CD14-positive monocyte (primary cell): ENCODE measurements at regions not wholly inside any gene's neighbourhood (a gene's known extent, or its start where the extent isn't known, plus 50 kb on each side); places are given as distances from the start of the nearest gene placed in this dataset.
A peak's percentile ranks its signal among the peaks of the same experiment; 100 is the strongest.

Experiments used
- DNase-seq, 3 donors: peaks; one replicate each; pipeline ENCODE4 v3.0.0-alpha.2; 2011 to 2022
- H2AFZ ChIP-seq: 2 replicates; pipeline ENCODE4 v1.6.0; 2012; ENCODE audit warnings: mild to moderate bottlenecking, low read depth, low read length, inconsistent platforms; ENCODE audit not compliant: insufficient read depth, poor library complexity, severe bottlenecking
- H3K27ac ChIP-seq, 2 donors: 1 replicate in 1 of 2; 2 replicates in 1 of 2; pipeline ENCODE4 v1.5.1; 2012 to 2013; ENCODE audit warnings: low read length in 2 of 2, control low read depth in 1 of 2, inconsistent platforms in 1 of 2, low read depth in 1 of 2, mild to moderate bottlenecking in 1 of 2
- H3K27me3 ChIP-seq, 2 donors: one replicate each; pipeline versions ENCODE4 v1.6.0 to v1.6.1; 2011 to 2013; ENCODE audit warnings: low read length in 2 of 2; ENCODE audit not compliant: control insufficient read depth in 2 of 2, insufficient read depth in 2 of 2
- H3K36me3 ChIP-seq, 2 donors: replicated peaks in 1 of 2; 1 replicate in 1 of 2; 2 replicates in 1 of 2; pipeline versions ENCODE4 v1.5.1 to v1.6.1; 2012 to 2013; ENCODE audit warnings: low read length in 2 of 2, control low read depth in 1 of 2, inconsistent platforms in 1 of 2, mild to moderate bottlenecking in 1 of 2; ENCODE audit not compliant: insufficient read depth in 2 of 2, control insufficient read depth in 1 of 2
- H3K4me1 ChIP-seq, 2 donors: 1 replicate in 1 of 2; 2 replicates in 1 of 2; pipeline versions ENCODE4 v1.5.1 to v1.6.1; 2012 to 2013; ENCODE audit warnings: low read length in 2 of 2, control low read depth in 1 of 2, inconsistent platforms in 1 of 2, mild to moderate bottlenecking in 1 of 2, moderate library complexity in 1 of 2; ENCODE audit not compliant: insufficient read depth in 2 of 2, control insufficient read depth in 1 of 2
- H3K4me2 ChIP-seq: replicated peaks from 2 replicates; pipeline ENCODE3; 2012; ENCODE audit warnings: low read length, moderate library complexity, mild to moderate bottlenecking; ENCODE audit not compliant: poor library complexity, severe bottlenecking; ENCODE audit errors: extremely low read depth
- H3K4me3 ChIP-seq, 3 experiments: fragments of 200-600 bp in 1 of 3; sonication (generic) in 1 of 3; replicated peaks in 1 of 3; 1 replicate in 2 of 3; 2 replicates in 1 of 3; pipeline ENCODE4 v1.5.1; 2011 to 2013; ENCODE audit warnings: low read length in 3 of 3, mild to moderate bottlenecking in 3 of 3, control low read depth in 2 of 3, low read depth in 2 of 3, inconsistent platforms in 1 of 3, moderate library complexity in 1 of 3
- H3K79me2 ChIP-seq: 2 replicates; pipeline ENCODE4 v1.6.0; 2012; ENCODE audit warnings: mild to moderate bottlenecking, control low read depth, inconsistent platforms, low read length, moderate library complexity; ENCODE audit not compliant: insufficient read depth
- H3K9ac ChIP-seq: 2 replicates; pipeline ENCODE4 v1.6.0; 2017; ENCODE audit warnings: low read length, mild to moderate bottlenecking; ENCODE audit not compliant: insufficient read depth, poor library complexity, severe bottlenecking
- H3K9me3 ChIP-seq, 2 donors: replicated peaks in 1 of 2; 1 replicate in 1 of 2; 2 replicates in 1 of 2; pipeline versions ENCODE4 v1.5.1 to v1.6.1; 2012 to 2013; ENCODE audit warnings: low read length in 2 of 2, control low read depth in 1 of 2; ENCODE audit not compliant: control insufficient read depth in 1 of 2, insufficient read depth in 1 of 2
- H4K20me1 ChIP-seq: 2 replicates; pipeline ENCODE4 v1.6.0; 2012; ENCODE audit warnings: mild to moderate bottlenecking, low read length, control low read depth, moderate library complexity; ENCODE audit not compliant: insufficient read depth
- H3K27ac Mint-ChIP-seq, 7 donors: one replicate each; pipeline ENCODE4 v1.8.0; 2020; ENCODE audit warnings: mild to moderate bottlenecking in 7 of 7, mixed read lengths in 7 of 7, moderate library complexity in 6 of 7, inconsistent platforms in 2 of 7
- H3K27me3 Mint-ChIP-seq, 3 donors: one replicate each; pipeline ENCODE4 v1.8.0; 2021 to 2022; ENCODE audit warnings: low read depth in 3 of 3, mild to moderate bottlenecking in 3 of 3, mixed read lengths in 3 of 3, moderate library complexity in 3 of 3, inconsistent platforms in 1 of 3
- H3K36me3 Mint-ChIP-seq, 2 donors: one replicate each; pipeline ENCODE4 v1.8.0; 2020; ENCODE audit warnings: mixed read lengths in 2 of 2, inconsistent platforms in 1 of 2, mild to moderate bottlenecking in 1 of 2
- H3K4me1 Mint-ChIP-seq: one replicate; pipeline ENCODE4 v1.8.0; 2020; ENCODE audit warnings: mild to moderate bottlenecking, mixed read lengths
- H3K4me3 Mint-ChIP-seq, 2 donors: one replicate each; pipeline ENCODE4 v1.8.0; 2020; ENCODE audit warnings: mild to moderate bottlenecking in 2 of 2, mixed read lengths in 2 of 2, moderate library complexity in 1 of 2
- H3K9me3 Mint-ChIP-seq, 7 donors: one replicate each; pipeline ENCODE4 v1.8.0; 2020 to 2022; ENCODE audit warnings: mixed read lengths in 7 of 7, mild to moderate bottlenecking in 6 of 7, moderate library complexity in 6 of 7, inconsistent platforms in 2 of 7
- CTCF ChIP-seq: fragments of 200-600 bp; IDR thresholded peaks from one replicate; pipeline ENCODE4 v1.8.0; 2022; ENCODE audit warnings: antibody characterized with exemption, mild to moderate bottlenecking
- WGBS: methylation state at CpG from one replicate; pipeline ENCODE4 v1.1.5; 2013; ENCODE audit warnings: missing lambda C conversion rate; ENCODE audit not compliant: insufficient coverage; 5-methylcytosine and 5-hydroxymethylcytosine counted together
- intact Hi-C, 2 donors: fragments of 100-400 bp; cut with micrococcal nuclease; formaldehyde crosslinking; loops; one replicate each; pipeline versions ENCODE4 v1.15.0 to v1.15.1; 2023

- WGBS, result 68% methylated on average over 2 of the region's 3 CpGs
- Histone ChIP-seq H3K4me1 (no peaks in the 10 kb centered on the region), H3K4me3 (no peak overlapping the region), H3K4me2 (no peak overlapping the region), H3K27ac (no peak overlapping the region), H3K27me3 (peaks cover 2 to 4% of the 10 kb centered on the region in 2 donors), H3K9ac (no peak overlapping the region), H3K9me3 (no peaks in the 10 kb centered on the region), H3K36me3 (no peaks in the 10 kb centered on the region), H3K79me2 (no peaks in the 10 kb centered on the region), H4K20me1 (no peaks in the 10 kb centered on the region), H2AFZ (no peak overlapping the region)
- H3K27ac Mint-ChIP-seq, result no peak overlapping the region
- no peak overlapping the region for H3K4me3 Mint-ChIP-seq
- H3K4me1 Mint-ChIP-seq, result no peaks in the 10 kb centered on the region
- no peaks in the 10 kb centered on the region for H3K36me3 Mint-ChIP-seq
- no peak for DNase-seq
- intact Hi-C loops, result no loop called here
- H3K27me3 Mint-ChIP-seq, result peaks cover 2 to 7% (median 3%) of the 10 kb centered on the region in 3 donors
- TF ChIP-seq CTCF, result no peak
- peaks cover 0 to 2% (median 0%) of the 10 kb centered on the region in 7 donors for H3K9me3 Mint-ChIP-seq
These were observed 73.4 kb upstream of the ANKH start for GRCh38 chr5:14944996-14945395.

- peaks cover 0 to 2% (median 0%) of the 10 kb centered on the region in 7 donors for H3K9me3 Mint-ChIP-seq
- Histone ChIP-seq H3K27me3 (peaks cover 2 to 4% of the 10 kb centered on the region in 2 donors), H3K9ac (no peak overlapping the region), H4K20me1 (no peaks in the 10 kb centered on the region), H3K36me3 (no peaks in the 10 kb centered on the region), H3K9me3 (no peaks in the 10 kb centered on the region), H3K79me2 (no peaks in the 10 kb centered on the region), H3K4me2 (no peak overlapping the region), H3K27ac (no peak overlapping the region), H2AFZ (no peak overlapping the region), H3K4me3 (no peak overlapping the region), H3K4me1 (no peaks in the 10 kb centered on the region)
- WGBS, result no CpG with 5 or more reads among the region's 4 CpGs
- peak overlapping the region in 1 of 2 donors; percentile 26 for H3K4me3 Mint-ChIP-seq
- no peaks in the 10 kb centered on the region for H3K4me1 Mint-ChIP-seq
- DNase-seq, result no peak
- no peaks in the 10 kb centered on the region for H3K36me3 Mint-ChIP-seq
- peaks cover 2 to 7% (median 3%) of the 10 kb centered on the region in 3 donors for H3K27me3 Mint-ChIP-seq
- intact Hi-C loops, result no loop called here
- no peak for TF ChIP-seq CTCF
- H3K27ac Mint-ChIP-seq, result no peak overlapping the region
These were observed 72.8 kb upstream of the ANKH start for GRCh38 chr5:14944350-14944739.
